ENCODE measurements at regions not wholly inside any gene's neighbourhood (a gene's known extent, or its start where the extent isn't known, plus 50 kb on each side); places are given as distances from the start of the nearest gene placed in this dataset.
"Not testable (repeated sequence)": the region's sequence is repeated elsewhere in the genome, so short reads cannot be mapped to it uniquely, and the experiment has no call there.

DNA sequence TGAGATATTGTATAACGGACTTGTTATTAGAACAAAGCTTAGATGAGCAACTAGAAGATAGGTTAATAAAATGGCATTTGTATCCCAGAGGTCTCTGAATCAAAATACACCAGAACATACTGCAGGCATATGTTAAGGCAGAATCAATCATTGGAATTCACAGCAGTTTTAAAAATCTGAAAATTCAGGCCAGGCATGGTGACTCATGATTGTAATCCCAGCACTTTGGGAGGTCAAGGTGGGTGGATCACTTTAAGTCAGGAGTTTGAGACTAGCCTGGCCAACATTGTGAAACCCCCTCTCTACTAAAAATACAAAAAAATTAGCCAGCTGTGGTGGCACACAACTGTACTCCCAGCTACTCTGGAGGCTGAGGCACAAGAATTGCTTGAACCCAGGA lies 405.2 kb downstream of the ZEB2 start:
- peak; percentile 55 for DNase-seq

DNA sequence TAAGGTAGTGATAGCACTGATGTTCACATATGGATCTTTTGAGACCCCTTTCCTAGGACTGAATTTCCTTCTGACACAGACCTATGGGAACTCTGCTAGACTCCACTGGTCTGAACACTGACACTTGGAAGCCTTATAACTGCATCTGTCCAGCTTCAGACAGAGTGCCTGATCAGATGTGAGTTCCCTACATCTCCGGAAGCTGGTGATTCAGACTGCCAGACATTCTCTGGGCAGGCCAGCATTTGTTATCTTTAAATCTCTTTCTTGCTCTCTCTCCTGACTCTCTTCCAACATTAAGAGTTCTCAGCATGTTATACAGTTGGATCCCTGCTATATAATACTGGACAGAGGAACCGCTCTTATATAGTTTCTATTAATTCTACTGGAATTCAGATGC lies 408.5 kb downstream of the ZEB2 start:
- peak; percentile 90 for DNase-seq

DNA sequence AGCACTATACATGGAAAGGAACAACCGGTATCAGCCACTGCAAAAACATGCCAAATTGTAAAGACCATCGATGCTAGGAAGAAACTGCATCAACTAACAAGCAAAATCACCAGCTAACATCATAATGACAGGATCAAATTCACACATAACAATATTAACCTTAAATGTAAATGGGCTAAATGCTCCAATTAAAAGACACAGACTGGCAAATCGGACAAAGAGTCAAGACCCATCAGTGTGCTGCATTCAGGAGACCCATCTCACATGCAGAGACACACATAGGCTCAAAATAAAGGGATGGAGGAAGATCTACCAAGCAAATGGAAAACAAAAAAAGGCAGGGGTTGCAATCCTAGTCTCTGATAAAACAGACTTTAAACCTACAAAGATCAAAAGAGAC lies 413.8 kb downstream of the ZEB2 start:
- DNase-seq: not testable (repeated sequence)

DNA sequence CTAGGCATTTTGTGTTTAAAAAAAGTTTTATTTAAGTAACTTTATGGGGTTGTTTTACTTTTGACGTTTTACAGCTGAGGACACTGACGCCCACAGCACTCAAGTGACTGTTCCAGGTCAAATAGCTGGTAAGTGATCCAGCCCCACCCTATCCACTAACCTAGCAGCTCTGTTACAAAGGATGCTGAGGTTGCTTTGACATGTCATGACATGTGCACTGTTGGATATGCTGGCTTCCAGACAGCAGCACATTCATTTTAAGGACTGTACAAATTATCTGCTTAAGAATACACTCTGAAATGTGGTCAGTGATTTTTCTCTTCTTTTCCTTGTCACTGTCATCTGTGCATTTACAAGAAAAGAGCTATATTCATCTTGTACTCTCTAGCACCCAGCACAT lies 417.5 kb downstream of the ZEB2 start:
- no peak for DNase-seq

DNA sequence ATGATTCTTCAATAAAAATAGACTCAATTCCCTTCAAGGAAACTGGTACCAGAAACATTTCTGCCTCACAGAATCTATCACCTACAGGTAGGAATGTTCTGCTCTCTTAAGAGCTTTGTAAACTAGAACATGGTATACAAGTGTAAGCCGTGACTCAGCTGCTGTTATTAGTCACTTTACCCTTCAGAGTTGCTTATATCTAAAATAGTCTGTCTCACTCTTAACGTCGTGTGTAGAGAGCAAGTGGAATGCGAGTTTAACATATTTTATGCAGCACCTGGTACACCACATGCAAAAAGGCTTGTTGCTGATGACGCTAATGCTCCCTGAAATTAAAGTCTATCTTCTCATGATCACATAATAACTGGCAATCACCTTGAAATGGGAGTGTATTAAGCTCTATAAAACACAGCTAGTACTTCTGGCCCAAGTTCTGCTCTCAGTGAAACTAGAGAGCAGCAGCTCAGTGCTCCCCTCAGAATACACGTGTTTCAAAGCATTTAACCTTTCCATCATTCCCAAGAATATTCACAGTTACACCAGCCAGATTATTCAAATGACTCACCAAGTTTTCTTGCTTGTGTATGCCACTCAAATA lies 420.0 kb downstream of the ZEB2 start:
- DNase-seq: peak; percentile 86

DNA sequence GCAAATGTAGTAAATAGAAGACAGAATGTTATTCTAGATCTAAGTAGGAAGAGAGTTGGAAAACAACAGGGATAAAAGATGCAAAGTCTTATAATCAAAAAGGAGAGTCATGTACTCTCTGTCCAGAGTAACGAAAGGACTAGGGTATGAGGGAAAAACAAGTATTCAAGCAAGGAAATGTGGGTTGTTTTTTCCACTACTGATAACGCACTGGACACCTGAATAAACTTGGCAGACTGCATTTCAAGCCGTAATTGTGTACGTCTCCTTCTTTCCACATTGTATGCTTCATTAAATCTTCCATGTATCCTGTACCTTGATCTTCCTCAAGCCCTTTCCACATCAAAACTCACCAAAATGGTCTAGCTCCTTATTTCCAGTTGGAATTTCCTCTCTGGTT lies 420.6 kb downstream of the ZEB2 start:
- DNase-seq: no peak

DNA sequence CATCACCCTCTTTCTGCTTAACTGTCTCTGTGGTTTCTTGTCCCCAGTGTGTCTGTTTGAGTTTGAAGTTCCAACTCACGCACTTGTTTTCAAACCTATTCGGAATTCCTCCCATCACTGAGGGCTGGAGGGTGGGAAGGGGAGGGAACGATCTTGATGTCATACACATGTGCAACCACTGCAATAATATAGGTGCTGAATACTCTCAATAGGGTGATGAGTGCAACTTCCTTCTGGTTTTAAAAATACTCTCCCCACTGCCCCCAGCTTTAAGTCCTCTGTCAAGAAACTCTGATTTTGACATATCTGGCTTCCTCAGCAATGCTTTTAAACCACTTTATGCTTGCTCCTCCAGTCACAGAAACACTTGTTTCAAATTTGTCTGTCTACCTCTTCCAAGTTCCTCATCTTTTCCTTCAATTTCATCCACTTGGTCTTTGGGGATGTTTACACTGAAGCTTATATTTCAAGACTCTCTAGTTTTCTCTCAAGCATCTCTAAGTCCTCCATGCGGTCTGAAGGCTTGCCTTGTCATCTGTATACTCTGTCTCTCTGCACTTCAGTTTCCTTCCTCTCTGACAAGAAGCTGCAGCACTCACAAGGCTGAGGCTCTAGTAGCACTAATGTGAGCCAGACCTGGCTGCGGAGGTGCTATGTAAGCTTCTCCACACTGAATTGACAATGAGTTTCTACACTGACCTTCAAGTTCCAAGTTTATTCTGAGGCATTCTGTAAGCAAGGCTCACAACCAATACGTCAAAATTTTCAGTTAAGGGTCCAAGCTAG lies 422.3 kb downstream of the ZEB2 start:
- no peak for DNase-seq

DNA sequence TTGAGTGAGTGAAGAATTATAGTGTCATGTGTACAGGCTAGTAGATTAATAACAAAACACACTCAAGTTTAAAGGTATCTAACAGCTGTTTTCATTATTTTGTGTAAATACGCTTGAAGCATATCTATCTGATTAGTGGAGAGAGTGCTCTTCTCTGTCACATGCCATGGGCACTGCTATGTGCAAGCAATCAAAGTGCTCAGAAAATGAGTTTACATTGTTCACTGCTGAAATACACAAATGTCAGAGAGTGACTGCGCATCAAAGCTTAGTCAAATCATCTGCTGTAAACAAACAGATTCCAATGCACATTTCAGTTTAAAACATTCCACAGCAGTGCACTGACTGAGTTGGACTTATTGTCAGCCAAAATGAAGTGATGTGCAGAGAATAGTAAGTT lies 423.4 kb downstream of the ZEB2 start:
- no peak for DNase-seq

DNA sequence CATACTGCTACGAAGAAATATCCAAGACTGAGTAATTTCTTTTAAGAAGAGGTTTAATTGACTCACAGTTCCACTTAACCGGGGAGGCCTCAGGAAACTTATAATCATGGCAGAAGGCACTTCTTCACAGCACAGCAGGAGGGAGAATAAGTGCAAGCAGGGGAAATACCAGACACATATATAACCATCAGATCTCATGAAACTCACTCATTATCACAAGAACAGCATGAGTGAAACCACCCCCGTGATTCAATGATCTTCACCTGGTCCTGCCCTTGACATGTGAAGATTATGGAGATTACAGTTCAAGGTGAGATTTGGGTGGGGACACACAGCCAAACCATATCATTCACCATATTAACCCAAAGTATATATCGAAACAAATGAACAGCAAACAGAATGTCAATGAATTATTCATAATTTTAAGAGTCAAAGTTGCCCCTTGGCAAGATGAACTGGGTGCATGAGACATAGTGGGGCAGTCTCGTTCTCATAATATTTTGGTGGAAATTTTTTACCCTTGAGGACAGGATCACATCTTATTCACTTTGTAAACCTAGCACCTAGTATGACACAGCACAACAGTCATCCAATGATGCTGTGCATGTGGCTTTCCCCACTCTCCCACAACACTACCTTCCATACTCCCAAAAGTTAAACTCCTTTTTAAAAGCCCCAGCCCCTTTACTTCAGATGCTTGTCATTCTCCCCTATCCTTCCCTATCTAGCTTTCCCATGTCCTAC lies 425.3 kb downstream of the ZEB2 start:
- DNase-seq: no peak

DNA sequence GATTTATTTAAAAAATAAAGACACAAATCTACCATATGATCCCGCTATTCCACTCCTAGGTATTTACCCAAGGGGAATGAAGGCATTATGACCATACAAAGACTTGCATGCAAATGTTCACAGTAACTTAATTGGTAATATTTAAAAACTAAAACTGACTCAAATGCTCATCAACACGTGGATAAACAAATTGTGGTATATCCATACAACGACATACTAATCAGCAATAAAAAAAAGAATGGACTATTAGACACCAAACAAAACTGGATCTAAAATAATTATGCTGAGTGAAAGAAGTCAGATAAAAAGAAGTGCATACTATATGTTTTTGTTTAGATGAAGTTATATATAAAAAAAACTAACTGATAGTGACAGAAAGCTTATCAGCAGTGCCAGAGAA lies 428.3 kb downstream of the ZEB2 start:
- no peak for DNase-seq

DNA sequence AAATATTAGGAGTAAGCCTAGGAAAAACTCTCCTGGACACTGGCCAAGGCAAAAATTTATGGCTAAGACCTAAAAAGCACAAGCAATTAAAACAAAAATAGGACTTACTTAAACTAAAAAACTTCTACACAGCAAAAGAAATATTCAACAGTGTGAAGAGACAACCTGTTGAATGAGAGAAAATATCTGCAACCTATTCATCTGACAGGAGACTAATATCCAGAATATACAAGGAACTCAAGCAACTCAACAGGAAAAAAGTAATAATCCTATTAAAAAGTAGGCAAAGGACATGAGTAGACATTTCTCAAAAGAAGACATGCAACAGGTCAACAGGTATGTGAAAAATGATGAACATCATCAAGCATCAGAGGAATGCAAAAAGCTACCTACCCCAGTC lies 431.1 kb downstream of the ZEB2 start:
- DNase-seq: no peak

DNA sequence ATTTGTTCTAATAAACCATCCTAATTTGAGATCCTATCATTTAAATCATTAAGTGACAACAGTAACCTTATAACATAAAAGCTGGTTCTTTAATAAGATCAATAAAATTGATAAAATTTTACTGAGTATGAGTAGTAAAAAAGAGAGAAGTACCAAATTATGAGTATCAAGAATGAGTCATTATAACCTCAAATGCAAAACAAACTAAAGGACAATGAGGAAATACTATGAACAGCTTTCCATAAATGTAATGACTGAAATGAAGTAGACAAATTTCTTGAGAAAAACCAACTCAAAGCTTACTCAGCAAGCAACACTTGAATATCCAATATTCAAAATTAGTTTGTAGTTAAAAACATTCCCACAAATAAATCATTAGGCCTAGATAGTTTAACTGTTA lies 433.0 kb downstream of the ZEB2 start:
- DNase-seq: peak; percentile 39

DNA sequence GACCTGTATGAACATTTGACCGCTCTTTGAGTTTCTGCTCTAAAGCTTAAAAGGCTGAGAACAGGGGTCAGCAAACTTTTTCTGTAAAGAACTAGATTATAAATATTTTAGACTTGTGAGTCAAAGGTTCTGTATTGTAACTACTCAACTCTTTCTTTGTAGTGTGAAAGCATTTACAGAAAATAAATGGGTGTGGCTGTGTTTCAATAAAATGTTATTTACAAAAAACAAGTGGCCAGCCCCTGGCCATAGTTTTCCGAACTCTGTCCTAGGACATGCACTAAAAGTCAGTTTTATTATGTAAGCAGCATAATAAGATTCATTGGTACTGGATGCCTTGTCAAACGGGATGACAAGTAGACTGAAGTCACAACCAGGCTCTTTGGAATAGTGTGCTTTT lies 434.9 kb downstream of the ZEB2 start:
- DNase-seq: peak; percentile 15

DNA sequence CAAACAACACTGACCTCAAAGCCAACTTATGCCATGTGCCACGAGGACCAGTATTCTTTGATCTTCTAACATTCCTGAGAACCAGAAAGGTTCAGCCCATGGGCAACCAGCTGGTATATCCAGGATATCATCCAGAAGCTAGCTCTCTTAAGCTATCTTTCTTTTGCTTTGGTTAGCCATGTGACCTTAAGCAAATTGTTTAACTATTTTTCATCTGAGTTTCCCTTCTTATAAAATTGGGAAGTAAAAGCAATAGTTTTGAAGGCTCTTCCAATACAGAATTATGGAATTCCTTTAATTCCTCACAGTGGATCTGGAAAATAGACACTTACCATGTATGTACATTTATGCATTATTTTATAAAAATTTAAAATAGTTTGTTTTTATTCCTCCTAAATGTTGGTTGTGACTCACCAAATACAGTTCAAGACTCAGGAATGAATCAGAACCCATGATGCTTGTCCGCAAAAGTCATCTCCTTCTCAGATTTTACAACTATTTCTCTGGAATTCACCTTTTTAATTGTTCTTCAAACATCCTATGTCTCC lies 435.7 kb downstream of the ZEB2 start:
- DNase-seq: peak; percentile 90

DNA sequence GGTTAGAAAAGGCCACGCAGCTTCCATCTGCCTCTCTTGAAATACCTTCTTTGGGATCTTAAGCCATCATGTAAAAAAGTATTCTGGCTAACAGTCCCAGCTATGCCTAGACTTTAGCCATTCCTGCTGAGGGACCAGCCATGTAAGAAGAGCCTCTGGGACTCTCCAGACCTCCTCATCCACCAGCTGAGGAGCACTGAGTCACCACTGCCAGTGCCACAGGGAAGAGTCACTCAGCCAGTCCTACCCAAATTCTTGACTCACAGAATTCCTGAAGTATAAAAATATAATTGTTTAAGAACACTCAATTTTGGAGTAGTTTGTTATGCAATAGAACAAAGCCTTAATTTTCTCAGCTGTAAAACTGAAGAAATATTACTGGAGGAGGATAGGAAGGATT lies 436.7 kb downstream of the ZEB2 start:
- peak; percentile 92 for DNase-seq

DNA sequence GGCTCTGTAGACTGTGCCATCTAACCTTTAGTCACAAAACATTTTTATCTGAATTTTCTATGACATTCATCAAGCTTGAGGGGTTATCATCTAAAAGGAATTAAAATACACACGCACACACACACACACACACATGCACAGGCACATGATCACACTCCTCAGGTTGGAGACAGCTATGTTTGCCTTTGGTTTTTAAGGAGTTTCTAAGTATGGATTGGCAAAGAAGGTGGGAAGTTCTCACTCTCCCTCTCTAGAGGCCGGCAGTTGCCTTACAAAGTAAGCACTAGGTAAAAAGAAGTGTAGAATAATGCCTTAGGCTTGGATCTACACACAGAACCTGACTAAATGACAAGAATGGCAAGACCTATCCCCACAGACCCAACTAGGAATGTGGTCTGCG lies 437.1 kb downstream of the ZEB2 start:
- DNase-seq: no peak

DNA sequence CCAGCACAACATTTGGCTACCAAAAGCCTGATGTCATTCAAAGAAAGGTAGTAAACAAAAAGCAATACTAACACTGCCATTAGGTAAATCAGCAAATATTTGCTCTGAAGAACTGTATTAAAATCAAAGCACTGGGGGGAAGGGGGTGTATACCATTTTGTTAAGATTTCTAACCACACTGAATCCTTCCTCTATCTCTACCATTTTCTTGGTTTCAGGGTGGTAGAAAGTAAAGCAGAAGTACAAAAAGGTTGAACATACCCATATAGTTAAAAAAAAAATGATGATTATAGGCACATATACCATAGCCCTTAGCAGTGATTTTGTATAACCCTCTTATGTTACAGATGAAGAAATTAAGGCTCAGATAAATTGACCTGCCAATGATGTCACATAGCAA lies 437.6 kb downstream of the ZEB2 start:
- no peak for DNase-seq

DNA sequence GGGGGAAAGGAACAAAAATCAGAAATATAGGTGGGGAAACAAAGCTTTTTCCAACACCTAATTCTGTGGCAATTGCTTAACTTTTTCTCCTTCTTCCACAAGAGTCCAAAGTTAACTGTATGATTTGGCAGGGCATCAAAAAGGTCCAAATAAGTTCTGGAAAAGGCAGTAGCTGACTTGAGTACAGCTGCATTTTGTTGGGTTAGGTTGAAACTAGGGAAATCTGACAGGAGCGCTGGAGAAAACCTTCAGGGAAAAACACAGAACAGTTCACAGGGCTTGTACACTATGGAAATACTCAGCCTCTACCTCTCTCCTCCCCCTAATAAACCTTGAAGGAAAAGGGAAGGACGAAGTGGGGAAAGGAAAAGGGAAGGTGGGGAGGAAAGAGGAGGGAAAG lies 438.6 kb downstream of the ZEB2 start:
- DNase-seq: no peak

DNA sequence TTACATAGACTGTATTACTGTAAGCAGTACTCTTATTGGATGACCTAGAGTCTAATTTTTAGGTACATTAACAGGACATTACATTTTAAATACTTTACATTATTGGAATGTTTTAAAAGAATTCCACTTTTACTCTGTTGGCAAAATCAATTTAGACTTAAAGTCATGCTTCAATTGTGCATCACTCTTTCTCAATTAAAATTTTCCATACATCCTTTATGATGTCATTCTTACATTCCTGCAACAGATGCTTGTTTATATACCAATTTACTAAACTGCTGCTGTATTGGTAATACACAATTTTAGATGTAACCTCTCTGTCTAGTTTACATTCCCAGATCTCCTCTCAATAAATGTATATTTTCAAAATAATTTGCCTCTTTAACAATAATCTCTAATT lies 440.1 kb downstream of the ZEB2 start:
- peak; percentile 54 for DNase-seq

DNA sequence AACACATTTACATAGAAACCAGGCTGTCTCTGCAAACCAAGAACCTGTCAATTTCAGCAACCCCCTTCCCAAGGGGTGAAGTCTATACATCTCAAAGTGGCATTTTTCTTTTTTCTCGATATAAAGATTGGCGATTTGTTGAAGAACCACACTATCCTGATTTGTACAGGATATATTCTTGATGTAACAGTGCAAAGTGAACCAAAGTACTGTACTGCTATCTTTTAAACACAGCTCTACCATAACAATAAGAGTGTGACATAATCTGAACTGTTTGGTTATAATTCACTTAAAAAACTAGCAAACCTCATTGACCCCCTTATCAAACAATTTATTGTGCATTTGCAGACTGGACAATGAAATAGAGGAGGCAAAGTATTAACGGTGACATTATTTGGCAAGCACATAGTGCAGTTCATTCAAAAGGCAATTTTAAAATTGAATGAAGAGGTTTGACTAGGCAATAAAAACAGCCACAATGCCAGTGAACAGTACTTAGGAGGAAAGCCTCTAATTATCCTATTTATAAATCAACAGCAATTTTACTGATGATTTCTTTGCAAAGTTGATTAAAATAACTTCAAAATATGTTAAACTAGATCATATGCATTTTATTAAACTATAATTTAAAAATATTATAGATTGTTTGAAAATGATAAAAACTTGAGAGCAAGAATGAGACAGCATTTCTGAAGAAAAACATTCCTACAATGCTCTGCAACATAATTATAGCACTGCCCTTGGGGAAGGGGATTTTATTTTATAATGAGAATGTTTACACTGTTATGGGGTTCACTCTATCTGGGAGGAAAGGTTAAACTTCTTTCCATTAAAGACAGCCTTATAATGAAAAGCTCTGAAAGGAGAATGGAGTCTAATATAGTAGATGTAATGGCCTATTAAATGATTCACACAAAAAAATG lies 440.9 kb downstream of the ZEB2 start:
- DNase-seq: no peak

DNA sequence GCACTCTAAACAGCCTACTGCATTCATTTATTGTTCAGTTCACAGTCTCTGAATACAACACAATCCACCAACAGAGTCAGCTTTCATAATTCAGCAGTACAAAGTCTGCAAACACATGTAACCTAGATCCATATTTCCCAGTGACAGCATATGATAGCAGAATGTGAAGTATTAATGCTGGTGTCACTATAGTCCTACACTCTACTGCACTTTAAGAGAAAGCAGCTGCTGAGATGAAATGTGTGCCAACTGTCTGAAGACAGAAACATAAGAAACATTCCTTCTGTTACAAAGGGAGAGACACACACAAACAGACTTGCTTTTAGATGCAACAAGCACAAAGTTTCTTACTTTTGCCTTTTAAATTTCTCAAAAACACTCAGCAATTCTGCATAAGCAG lies 441.8 kb downstream of the ZEB2 start:
- no peak for DNase-seq

DNA sequence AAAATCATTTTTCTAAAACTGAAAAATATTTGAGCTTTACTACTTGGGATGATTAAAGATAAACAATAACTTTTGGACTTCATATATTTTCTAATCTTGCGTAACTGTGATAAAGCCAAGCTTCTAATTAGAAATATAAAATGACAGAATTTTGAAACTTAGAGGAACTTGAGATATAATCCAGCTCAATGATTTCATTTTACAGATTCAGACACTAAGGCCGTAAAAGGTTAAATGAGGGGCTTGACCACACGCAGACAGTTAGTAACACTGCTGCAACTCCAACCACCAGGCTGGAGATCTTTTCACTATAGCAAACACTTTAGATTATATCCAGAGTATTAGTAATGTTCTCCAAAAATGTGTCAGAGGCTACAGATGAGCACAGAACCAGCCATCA lies 445.5 kb downstream of the ZEB2 start:
- DNase-seq: no peak

DNA sequence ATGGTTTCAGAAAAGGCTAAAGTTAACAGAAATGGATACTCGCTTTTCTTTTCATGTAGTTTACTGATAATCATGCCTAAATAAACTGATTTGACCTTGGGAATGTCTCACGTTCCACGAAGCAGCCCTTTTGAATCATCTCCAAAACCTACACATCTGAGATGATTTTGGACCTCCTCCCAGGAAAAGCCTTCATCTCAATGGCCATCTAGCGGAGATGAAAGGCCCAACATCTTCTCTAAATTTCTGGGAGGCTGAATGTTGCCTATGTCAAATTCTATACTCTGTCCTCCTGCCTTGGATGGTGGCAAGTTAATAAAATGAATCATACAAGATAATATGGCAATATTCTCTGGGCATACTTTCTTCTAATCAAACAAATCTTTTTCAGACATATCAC lies 448.5 kb downstream of the ZEB2 start:
- peak; percentile 56 for DNase-seq

Data from EL (cell line).